ENCODE measurements at regions not wholly inside any gene's neighbourhood (a gene's known extent, or its start where the extent isn't known, plus 50 kb on each side); places are given as distances from the start of the nearest gene placed in this dataset.
"Not testable (repeated sequence)": the region's sequence is repeated elsewhere in the genome, so short reads cannot be mapped to it uniquely, and the experiment has no call there.

DNA sequence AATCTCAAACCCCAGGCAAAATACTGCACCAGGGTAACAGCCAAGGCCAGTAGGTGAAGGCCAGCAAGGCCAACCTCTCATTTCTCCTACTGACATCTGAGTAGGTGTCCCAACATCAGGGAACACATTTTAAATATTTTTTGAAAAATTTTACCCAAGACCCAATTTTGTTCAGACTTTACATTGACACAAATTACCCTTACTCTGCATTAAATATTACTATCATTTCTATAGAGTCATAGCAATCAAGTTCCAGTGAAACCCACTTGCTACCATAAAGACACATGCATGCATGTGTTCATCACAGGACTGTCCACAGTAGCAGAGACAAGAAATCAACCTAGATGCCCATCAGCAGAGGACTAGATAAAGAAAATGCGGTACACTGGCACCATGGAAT lies 99.9 kb downstream of the NRN1 start:
- no peak for TF ChIP-seq ZNF274 (IDR thresholded peaks at IDR 0.05; ENCODE audit: low read depth, low read length)

DNA sequence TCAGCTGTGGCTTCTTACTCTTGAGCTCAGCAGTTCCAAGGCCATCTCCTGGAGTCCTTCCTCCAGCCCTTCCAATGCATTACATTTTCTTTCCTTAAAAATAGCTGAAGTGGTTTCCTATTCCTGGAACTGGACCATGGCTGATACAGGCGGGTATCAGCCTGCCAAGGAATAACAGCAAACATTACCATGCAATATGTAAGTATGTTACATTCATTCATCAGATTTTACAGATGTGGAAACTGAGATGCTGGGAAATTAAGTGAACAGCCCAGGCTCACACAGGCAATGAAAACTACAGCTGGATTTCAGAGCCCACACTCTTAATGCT lies 100.4 kb downstream of the NRN1 start:
- no peak overlapping the region for H3K4me3 ChIP-seq (ENCODE audit: low read length)
- TF ChIP-seq ZNF274 (IDR thresholded peaks at IDR 0.05; ENCODE audit: low read depth, low read length), result no peak

More for the DNA sequence above, 99.9 kb downstream of the NRN1 start:
- no peak overlapping the region for H3K4me3 ChIP-seq (ENCODE audit: low read length)

DNA sequence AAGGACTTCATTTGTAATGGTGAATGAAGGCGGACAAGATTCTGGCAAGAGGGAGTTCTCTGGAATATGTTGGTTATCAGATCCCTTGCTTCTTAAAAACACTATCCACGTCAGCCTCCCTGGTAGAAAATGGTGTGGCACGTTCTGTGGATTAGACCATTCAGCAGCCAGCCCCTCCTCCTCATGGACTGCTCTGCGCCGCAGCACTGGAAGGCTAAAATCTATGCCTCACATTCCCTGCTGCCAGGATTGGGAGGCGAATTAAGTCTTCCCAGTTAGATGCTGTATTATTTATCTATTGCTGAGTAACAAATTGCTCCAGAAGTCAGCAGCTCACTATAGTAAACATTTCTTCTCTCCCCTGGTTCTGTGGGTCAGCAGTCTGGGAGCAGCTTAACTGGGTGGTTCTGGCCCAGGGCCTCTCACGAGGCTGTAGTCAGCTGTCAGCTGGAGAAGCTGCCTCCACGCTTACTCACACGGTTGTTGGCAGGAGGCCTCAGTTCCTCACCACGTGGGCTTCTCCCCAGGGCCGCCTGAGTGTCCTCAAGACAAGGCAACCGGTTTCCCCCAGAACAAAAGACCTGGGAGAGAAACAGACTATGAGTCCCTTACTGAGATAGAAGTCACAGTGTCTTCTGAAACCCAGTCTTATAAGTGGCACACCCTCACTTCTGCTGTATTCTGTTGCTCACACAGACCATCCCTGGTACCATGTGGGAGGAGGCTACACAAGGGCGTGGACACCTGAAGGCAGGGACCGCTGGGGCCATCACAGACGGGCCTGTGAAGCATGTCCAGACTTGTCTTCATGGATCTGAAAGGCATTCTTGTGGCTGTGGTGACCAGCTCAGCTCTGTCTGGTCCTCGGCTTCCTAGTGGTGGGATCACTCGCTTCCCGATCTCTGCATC lies 101.0 kb downstream of the NRN1 start:
- H3K4me3 ChIP-seq (ENCODE audit: low read length), result no peak overlapping the region

DNA sequence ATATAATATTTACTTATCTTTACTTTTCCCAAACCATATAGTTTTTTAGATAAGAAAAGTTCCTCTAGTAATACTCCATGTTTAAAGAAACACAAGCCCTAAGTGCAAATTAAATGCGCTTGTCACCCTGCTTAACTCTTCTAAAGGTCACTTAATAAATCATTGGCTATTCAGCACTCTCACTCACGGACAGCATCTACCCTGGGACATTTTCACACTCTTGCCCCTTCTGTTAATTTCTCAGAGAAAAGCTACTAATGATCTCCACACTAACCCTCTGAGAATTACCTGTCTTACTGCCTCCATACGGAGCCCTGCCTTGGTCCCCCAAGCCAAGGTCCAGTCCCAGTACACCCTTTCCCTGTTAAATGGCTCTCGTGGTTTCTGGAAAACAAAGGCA lies 102.2 kb downstream of the NRN1 start:
- no peak overlapping the region for H3K4me3 ChIP-seq (ENCODE audit: low read length)
- TF ChIP-seq ZNF274 (IDR thresholded peaks at IDR 0.05; ENCODE audit: low read depth, low read length), result no peak

More for the DNA sequence above, 101.0 kb downstream of the NRN1 start:
- TF ChIP-seq ZNF274 (IDR thresholded peaks at IDR 0.05; ENCODE audit: low read depth, low read length), result no peak

DNA sequence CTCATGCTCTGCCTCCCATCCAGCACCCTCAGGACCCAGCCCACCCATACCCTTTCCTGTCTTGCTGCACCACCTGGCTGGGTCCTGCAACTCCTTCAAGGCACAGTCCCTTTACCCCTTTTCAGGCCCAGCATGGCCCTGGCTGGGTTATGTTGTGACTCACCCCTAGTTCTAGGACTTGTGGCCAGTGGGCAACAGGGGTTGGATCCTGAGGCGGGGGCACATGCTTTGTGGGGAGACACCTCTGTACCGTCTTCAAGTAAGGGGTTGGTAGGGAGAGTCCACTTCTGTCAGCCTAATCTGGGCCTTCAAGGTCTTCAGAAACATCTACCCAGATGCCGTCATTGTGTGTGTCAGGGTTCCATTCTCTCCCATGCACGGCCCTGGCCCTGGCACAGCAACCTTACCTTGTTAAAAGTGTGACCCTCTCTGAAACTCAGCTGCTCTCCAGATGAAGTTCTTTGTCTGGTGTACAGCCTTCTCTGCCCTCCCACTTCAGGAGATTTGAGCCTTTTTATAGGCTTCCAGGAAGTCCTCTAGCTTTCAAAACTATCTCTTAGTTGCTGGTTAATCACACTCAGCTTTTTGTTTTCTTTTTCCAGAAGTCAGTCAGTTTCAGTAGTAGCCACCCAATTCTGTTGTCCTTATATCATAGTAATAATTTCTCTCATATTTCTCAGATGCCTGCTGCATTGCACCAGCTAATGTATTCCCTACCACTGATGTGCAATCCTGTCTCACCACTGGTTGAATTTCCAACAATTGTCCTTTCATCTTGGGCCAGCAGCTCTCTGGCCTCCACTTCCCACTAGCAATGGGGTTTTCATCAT lies 107.3 kb downstream of the NRN1 start:
- TF ChIP-seq ZNF274 (IDR thresholded peaks at IDR 0.05; ENCODE audit: low read depth, low read length), result no peak
- no peak overlapping the region for H3K4me3 ChIP-seq (ENCODE audit: low read length)

DNA sequence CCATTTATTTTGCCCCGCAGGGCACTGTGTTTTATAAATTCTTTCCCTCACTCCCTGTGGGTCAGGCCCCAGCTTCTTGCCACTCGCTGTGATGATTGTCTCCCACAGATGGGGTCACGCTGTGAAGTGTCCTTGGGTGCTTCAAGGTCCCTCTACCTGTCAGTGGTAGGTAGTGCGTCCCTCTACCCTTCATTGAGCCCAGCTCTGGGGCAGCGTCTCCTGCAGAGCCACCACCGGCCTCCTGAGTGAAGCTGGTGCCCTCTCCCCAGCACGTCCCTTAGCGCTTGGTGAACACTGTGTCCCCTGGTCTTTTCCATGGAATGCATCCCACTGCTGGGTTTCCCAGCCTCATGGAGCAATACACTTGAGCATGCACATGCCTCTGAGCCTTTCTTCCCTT lies 108.2 kb downstream of the NRN1 start:
- no peak for TF ChIP-seq ZNF274 (IDR thresholded peaks at IDR 0.05; ENCODE audit: low read depth, low read length)
- H3K4me3 ChIP-seq (ENCODE audit: low read length), result no peak overlapping the region

DNA sequence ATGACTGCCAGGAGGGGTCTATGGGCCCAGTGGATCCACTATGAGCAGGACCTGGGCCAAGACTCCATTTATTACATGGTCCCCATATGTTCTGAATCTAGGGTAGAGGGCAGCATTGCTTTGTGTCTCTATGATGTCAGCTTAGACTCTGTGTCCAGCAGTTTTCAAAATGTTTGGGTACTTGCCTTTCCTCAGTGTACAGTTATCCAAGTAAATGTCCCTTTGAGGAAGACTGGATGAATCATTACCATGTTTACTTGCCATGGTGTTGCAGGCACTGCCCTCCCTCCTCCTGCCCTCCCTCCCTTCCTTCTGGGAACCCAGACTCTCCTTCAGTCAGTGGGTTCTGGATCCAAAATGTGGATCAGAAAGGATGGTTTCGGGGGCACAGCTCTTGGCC lies 108.6 kb downstream of the NRN1 start:
- H3K4me3 ChIP-seq (ENCODE audit: low read length), result no peak overlapping the region
- TF ChIP-seq ZNF274 (IDR thresholded peaks at IDR 0.05; ENCODE audit: low read depth, low read length), result no peak

DNA sequence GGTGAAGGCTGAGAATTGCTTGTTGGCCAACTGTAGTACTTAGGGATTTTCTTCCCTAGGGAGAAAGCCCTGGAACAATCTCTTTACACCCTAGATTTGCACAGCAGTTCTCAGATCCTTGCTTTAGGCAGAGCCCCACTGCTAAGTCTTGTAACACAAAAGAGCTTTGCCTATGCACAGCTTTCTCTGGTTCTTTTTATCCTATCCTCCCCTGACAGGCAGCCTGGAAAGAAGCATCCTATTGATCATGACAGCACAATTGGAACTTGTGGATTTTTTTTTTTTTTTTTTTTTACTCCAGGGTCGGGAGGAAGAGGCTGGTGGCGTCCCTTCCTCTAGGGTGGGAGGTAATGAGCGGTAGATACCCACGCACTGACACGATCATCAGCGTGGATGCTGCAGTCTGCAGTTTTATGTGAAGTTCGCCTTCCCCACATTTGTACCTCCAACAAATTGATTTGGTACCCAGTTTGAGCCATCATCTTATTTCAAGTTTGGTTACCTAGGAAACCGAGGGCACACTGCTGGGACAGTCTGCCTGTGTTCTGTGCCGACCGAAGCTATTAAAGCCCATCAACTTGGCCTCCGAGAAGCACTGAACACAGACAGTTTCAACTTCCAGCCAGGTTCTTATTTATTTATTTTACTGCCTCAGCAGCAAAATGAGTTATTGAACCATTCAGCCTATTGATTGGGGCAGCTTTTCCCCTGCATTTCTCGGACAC lies 110.1 kb downstream of the NRN1 start:
- no peak for TF ChIP-seq ZNF274 (IDR thresholded peaks at IDR 0.05; ENCODE audit: low read depth, low read length)
- no peak overlapping the region for H3K4me3 ChIP-seq (ENCODE audit: low read length)

DNA sequence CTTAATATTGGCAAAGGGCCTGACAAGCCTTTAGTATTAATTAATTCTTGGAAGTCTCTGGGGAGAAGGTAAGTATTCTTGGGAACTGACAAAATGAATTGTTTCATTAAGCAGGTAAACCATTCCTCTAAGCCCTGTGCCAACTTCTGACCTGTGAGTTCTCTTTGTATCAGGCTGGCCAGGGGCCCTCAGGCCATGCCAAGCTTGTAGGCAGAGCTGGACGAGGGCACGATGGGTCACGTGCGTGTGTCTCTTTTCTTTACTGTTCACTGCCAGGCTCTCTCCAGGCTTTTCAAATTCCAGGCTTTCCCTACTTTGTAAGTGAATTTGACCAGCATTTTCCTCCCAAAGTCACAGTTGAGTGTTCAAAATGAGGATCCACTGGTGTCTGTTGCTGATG lies 112.4 kb downstream of the NRN1 start:
- no peak for TF ChIP-seq ZNF274 (IDR thresholded peaks at IDR 0.05; ENCODE audit: low read depth, low read length)
- no peak overlapping the region for H3K4me3 ChIP-seq (ENCODE audit: low read length)

DNA sequence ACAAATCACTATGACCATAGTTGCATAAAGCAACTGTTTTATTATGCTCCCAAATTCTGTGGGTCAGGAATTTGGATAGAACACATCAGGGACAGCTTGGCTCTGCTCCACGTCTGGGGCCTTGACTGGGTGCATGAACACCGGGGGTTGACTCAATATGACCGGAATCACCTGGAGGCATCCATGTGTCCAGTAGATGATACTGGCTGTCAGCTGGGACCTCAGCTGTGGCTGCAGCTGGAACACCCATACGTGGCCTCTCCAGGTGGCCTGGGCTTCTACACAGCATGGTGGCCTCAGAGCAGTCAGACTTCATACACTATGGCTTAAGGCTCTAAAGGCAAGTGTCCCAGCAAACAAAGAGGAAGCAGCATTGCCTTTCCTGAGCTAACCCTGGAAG lies 113.4 kb downstream of the NRN1 start:
- no peak overlapping the region for H3K4me3 ChIP-seq (ENCODE audit: low read length)
- TF ChIP-seq ZNF274 (IDR thresholded peaks at IDR 0.05; ENCODE audit: low read depth, low read length), result no peak

DNA sequence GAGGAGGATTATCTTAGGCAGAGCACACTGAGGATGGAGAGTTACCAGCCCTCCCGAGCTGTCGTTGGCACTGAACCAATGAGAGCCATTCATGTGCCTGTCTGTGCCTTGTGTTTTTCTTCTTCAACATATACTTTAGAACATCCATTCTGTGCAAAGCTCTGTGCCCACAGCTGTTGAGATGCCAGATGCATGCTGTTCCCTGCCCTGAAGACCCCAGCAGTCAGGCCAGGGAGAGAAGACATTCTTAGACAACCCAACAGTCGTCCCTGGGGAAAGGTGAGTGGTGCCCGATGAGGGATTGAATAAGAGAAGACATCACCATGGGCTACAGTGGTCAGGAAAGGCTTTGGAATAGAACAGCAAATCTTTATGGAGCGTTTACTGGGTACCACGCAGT lies 114.1 kb downstream of the NRN1 start:
- TF ChIP-seq ZNF274 (IDR thresholded peaks at IDR 0.05; ENCODE audit: low read depth, low read length), result no peak
- H3K4me3 ChIP-seq (ENCODE audit: low read length), result peak overlapping the region; percentile 67; the same call in 1 of the 2 replicates

DNA sequence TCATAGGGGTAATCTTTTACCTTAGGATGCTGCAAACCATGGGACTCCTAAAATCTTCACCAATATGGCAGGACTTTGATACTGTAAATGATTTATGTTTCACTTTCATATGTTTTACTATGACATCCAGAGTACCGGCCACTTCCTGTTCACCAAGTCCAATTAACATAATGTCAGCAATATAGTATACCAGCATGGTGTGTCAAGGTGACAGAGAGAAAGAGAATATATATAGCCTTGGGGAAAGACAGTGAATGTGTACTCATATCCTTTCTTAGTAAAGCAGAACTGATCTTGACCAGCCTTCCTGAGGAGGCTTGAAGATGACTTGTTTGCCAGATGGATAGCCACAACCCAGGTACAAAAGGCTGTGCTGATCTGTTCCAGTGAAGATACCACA lies 127.9 kb downstream of the NRN1 start:
- no peak for TF ChIP-seq ZNF274 (IDR thresholded peaks at IDR 0.05; ENCODE audit: low read depth, low read length)
- H3K4me3 ChIP-seq (ENCODE audit: low read length), result no peak overlapping the region

DNA sequence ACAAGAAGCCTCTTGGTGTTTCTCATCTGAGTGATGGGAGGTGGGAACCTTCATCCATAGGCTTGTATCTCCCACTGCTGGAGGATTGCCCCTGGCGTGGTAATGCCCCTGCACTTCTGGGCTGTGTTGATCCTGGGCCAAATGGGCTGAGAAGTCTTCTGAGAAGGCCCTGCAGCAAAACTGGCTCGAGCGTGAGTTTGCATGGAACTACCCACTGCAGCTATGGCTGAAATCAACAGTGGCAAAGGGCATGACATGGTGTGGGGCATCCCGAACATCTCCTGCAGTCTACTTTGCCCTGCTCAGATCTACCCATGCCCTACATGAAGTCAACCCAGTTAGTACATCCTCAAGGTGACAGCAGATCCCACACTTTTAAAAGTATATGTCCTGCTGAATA lies 130.6 kb downstream of the NRN1 start:
- no peak for TF ChIP-seq ZNF274 (IDR thresholded peaks at IDR 0.05; ENCODE audit: low read depth, low read length)
- no peak overlapping the region for H3K4me3 ChIP-seq (ENCODE audit: low read length)

DNA sequence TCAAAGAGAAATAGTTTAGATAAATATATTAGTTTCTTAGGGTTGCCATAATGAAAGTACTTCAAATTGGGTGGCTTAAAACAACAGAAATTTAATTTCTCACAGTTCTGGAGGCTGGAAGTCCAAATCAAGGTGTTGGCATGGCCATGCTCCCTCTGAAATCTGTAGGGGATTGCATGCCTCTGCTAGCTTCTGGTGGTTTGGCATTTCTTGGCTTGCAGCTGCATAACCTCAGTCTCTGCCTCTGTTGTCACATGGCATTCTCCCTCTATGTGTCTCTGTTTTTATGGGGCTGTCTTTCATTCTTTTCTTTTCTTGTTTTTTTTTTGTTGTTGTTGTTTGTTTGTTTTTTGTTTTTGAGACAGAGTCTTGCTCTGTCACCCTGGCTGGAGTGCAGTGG lies 132.7 kb downstream of the NRN1 start:
- H3K4me3 ChIP-seq (ENCODE audit: low read length), result not testable (repeated sequence)
